ENCODE measurements at regions not wholly inside any gene's neighbourhood (a gene's known extent, or its start where the extent isn't known, plus 50 kb on each side); places are given as distances from the start of the nearest gene placed in this dataset.

GRCh38 chr15:59845942-59846499, 156.9 kb upstream of the BNIP2 start:
- TF ChIP-seq, protein P1, sequence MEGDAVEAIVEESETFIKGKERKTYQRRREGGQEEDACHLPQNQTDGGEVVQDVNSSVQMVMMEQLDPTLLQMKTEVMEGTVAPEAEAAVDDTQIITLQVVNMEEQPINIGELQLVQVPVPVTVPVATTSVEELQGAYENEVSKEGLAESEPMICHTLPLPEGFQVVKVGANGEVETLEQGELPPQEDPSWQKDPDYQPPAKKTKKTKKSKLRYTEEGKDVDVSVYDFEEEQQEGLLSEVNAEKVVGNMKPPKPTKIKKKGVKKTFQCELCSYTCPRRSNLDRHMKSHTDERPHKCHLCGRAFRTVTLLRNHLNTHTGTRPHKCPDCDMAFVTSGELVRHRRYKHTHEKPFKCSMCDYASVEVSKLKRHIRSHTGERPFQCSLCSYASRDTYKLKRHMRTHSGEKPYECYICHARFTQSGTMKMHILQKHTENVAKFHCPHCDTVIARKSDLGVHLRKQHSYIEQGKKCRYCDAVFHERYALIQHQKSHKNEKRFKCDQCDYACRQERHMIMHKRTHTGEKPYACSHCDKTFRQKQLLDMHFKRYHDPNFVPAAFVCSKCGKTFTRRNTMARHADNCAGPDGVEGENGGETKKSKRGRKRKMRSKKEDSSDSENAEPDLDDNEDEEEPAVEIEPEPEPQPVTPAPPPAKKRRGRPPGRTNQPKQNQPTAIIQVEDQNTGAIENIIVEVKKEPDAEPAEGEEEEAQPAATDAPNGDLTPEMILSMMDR (IDR thresholded peaks at IDR 0.05; ENCODE audit: low read depth, low read length) = no peak

GRCh38 chr15:59843609-59844008, 154.5 kb upstream of the BNIP2 start:
- no peak for DNase-seq (ENCODE audit: extremely low read depth, low read depth)

More at GRCh38 chr15:59845942-59846499, 156.9 kb upstream of the BNIP2 start:
- DNase-seq (ENCODE audit: extremely low read depth, low read depth) = no peak

DNA sequence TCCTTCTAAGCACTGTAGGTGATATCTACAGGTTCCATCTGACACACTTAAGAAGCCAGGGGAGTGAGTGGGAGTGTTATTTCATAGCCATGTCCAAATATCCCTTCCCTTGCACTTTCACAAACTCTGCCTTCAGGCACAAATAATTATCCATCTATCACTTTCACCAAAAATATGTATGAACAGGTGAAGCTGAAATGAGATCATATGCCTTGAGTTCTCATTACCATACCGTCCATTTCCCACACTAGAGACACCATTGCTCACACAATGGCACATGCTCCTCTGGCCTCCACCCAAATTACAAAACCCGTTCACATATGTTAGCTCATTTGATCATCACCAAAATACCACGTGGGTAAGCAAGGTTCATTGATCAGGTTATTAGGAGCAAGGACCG, 151.9 kb upstream of the BNIP2 start:
- TF ChIP-seq, protein P1 (IDR thresholded peaks at IDR 0.05; ENCODE audit: low read depth, low read length) = no peak
- no peak for DNase-seq (ENCODE audit: extremely low read depth, low read depth)

More at GRCh38 chr15:59843609-59844008, 154.5 kb upstream of the BNIP2 start:
- TF ChIP-seq, protein P1 (IDR thresholded peaks at IDR 0.05; ENCODE audit: low read depth, low read length) = no peak

DNA sequence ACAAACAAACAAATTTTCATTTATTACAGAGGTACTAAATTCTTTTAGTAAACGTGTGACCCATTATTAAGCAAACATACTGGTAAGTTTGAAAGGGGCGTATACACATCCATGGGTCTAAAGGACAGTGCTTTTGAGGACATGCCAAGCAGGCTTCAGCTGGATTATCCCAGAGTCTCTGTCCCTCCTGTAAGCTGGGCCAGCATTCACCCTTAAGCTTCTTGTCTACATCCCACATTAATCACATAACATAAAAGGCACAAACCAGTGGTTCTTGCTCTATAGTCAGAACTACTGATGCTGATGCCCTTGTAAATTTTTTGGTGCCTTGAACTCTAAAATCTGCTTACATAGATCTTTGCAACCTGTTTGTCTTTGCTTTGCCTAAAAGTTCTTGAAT, 150.8 kb upstream of the BNIP2 start:
- DNase-seq (ENCODE audit: extremely low read depth, low read depth) = no peak
- TF ChIP-seq, protein P1 (IDR thresholded peaks at IDR 0.05; ENCODE audit: low read depth, low read length) = no peak

GRCh38 chr15:59838900-59839299, 149.8 kb upstream of the BNIP2 start:
- DNase-seq (ENCODE audit: extremely low read depth, low read depth) = no peak
- TF ChIP-seq, protein P1 (IDR thresholded peaks at IDR 0.05; ENCODE audit: low read depth, low read length) = no peak

- TF ChIP-seq, protein P1 (IDR thresholded peaks at IDR 0.05; ENCODE audit: low read depth, low read length) = no peak
- DNase-seq (ENCODE audit: extremely low read depth, low read depth) = no peak
These were observed 146.7 kb upstream of the BNIP2 start for GRCh38 chr15:59835776-59836175.

DNA sequence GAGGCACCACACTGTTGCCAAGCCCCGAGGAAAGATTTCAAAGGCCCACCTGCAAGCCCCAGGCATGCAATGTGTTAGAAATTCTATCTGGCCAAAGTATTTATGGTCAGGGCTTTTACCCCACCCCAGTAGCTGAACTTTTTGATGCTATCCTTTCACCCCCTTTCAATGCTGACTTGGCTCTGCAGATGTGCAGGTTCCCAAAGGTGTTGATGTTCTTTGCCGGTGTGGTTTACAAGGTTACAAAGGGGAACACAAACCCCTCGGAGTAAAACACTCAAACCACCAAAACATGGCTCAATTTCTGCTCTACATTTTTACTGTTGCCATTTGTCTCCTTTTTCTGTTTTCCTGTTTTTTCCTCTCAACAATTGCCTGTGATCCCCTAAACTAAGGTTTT, 145.4 kb upstream of the BNIP2 start:
- no peak for DNase-seq (ENCODE audit: extremely low read depth, low read depth)
- TF ChIP-seq, protein P1 (IDR thresholded peaks at IDR 0.05; ENCODE audit: low read depth, low read length) = no peak

Data from AG09319 (cell line).